ENCODE measurements at regions not wholly inside any gene's neighbourhood (a gene's known extent, or its start where the extent isn't known, plus 50 kb on each side); places are given as distances from the start of the nearest gene placed in this dataset.

DNA sequence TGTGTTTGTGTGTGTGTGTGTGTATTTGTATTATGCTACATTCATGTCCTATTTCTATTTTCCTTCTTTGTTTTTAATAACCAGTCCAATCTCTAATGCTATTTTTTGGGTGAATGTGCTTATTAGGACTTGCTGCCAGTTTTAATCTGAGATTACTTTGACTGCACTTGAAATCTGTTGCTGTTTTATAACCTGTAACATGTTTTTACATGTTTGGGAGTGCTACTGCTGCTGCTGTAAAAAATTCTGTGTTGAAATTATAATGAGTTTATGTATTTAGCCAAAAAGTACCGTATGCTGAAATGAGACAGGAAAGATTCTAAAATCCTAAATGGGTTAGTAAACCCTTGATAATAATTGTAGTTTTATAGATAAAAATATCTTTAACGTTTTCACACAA, 104.7 kb upstream of the SSBP2 start:
- DNase-seq (ENCODE audit: low spot score) = no peak

DNA sequence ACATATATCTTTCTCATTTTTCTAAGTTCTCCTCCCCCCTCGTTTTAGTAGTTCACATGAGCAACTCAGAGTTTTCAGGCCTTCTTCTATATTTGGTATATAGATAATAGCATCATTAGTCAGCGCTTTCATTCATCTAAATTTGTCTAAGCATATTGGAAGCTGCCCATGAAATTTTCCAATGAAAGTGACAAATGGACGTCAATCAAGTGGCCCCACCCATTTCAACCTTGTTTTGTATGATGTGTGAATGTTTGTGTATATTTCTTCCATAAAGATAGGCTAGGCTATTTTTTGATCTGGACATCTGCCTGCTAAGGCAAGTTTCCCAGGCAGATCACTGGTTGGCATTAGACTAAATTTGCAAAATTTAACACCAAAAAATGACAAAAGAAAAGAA, 104.0 kb upstream of the SSBP2 start:
- no peak for DNase-seq (ENCODE audit: low spot score)

DNA sequence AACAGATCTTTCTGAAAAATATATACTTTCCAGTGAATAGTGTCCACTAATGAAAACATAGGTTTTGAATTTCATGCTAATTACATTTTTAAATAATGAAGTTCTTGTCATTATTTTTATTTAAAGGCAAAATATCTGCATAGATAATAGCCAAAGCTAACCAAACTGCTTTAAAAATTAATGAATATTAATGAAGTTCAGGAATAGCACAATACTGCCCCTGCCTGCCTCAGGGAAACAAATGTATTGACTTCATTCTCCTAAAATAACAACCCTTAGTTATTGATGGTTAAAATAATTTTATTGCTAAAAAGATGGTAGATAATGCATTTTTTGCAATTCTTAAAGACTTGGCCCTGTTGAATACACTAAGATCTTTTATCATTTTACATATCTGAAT, 103.6 kb upstream of the SSBP2 start:
- DNase-seq (ENCODE audit: low spot score) = no peak

GRCh38 chr5:81853030-81853357, 102.1 kb upstream of the SSBP2 start:
- DNase-seq (ENCODE audit: low spot score) = no peak

DNA sequence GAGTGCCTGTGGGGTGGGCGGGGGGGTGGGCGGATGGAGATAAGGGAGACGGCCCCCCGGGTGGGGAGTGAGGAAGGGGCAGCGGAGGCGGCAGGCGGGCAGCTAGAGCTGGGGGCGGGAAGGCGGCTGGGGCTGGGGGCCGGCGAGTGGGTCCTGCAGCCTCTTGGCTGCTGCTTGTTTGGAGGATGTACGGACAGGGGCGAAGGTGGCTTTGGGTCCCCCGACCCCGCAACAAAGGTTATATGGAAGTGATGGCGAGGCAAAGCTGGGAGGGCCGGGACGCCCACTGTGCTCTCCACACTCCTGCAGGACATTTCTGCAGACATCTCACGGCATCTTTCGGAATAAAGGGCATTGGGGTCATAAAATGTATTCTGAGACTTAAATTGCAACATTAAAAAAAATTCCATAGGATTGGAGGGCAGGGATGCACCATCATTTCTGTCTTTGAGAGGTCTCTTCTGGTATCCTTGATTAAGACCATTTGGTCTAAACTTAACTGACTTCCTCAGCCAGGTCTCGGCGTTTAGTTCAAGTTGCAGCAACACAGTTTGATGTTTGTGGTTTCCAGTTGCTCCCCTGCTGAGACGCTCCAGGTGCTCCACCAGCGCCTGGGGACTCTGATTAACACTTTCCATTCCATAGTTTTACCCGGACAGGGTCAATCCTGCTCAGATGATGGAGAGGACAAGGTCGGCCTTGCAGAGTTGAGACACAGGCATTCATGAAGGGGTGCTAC, 101.6 kb upstream of the SSBP2 start:
- peak; percentile 44 for DNase-seq (ENCODE audit: low spot score)

GRCh38 chr5:81851481-81852178, 100.7 kb upstream of the SSBP2 start:
- DNase-seq (ENCODE audit: low spot score) = peak; percentile 91

- DNase-seq (ENCODE audit: low spot score) = no peak
Measured at GRCh38 chr5:81850501-81851357, 99.8 kb upstream of the SSBP2 start.

DNA sequence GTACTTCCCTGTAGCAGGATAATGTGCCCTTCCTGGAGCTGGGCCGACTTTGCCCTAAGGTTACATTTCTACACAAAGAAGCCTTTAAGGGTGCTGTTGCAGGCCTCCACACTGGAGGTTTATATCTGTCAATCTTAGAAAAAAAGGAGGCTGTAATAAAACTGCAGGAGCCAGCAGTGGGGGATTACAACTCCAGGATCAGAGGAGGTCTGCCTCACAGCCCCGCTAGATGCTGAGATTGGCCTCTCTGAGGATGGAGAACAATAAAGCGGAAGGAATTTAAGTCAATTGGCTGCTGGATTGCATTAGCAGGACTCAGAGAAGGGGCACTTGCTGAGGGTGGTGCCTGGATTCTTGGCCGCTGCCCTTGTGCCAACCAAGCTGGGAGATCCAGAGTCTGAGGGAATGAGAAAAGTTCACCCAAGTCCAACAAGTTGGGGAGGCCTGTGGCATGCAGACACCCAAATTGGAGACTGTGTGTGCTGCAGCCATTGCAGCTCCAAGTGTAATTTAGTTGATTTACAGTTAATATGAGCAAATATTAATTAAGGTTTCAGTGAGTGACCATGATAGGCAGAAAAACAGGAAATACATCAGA, 99.0 kb upstream of the SSBP2 start:
- no peak for DNase-seq (ENCODE audit: low spot score)

DNA sequence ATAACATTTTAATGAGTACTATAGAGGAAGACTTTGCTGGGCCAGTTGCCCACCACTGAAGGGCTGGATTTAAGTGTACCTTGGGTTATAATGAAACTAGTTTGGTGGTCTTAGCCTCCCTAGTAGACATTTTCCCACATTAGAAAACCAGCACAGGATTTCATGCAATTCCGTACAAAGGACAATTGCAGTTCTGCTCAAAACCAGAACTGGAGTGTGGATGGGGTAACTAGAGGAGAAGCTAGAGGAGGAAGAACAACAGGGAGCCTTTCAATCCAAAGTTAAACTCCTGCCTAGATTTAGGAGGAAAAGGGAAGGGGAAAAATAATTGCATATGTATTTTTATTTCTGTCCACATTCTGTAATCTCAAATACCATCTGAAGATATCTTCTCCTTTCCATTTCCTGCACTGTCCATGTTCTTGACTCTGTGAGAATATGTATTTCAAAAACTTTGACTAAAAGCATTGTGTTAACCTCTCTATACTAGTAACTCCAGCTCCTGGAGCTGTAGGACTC, 97.5 kb upstream of the SSBP2 start:
- DNase-seq (ENCODE audit: low spot score) = no peak

DNA sequence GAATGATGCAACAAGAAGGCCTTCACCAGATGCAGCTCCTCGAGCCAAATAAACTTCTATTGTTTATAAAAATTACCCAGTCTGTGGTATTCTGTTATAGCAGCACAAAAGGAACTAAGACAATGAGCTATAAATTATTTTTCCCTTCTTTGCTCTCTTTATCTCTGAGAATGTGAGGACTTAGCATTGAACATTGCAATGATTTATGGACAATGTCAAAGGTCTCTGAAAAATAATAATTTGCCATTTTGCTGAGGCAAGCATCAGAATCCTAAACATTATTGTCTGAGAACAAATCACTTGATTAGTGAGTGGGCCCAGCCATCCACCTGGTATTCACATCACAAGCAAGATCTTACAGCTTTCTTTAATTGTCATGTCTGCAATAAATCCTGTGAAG, 95.4 kb upstream of the SSBP2 start:
- DNase-seq (ENCODE audit: low spot score) = no peak

GRCh38 chr5:81843845-81844244, 92.9 kb upstream of the SSBP2 start:
- DNase-seq (ENCODE audit: low spot score) = no peak

DNA sequence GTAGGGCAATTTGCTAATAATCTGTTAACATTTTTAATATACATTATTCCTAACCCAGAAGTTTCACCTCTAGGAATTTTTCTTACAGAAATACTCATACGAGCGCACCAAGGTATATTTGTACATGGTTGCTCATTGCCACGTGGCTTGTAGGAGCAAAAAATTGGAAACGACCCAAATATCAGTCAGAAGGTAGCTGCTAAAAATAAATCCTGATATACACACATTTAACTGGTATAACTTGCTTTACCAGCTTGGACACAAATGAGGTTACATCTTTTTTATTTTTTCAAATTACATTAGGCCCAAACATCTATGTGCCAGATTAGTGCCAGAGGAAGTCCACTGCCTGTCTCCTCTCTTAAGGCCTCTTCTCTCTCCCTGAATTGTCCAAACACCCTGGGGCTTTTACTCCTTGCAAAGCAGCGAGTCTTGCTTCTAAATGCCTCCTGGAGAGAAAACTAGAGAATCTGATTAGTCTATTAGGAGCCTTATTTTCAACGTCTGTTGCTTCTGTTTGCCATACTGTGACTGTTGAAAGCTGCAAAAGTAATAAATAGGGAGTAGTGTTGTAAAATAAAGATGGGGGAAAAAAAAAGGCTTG, 92.0 kb upstream of the SSBP2 start:
- no peak for DNase-seq (ENCODE audit: low spot score)

GRCh38 chr5:81839034-81839433, 88.1 kb upstream of the SSBP2 start:
- no peak for DNase-seq (ENCODE audit: low spot score)

DNA sequence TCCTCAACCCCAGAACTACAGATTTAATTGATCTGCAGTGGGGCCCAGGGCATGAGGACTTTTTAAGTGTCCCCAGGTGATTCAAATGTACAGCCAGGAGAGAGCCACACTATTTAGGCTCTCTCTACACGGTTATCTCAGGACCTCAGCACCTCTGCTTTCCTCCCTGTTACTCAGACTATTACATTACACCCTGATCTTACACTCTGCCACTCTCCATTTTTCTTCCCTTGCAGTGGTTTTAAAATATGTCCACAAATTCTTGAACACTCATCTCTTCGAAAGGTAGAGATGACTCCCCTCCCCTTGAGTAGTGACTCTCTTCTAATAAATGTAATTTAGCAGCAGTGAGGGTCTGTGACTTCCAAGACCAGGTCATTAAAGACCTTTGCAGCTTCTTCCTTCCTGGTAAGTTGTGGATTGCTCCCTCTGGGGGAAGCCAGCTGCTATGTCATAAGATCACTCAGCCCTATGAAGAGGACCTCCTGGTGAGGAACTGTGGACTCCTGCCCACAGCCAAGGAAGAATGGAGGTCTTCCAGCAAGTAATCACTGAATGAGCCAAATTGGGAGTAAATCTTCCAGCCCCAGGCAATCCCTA, 87.5 kb upstream of the SSBP2 start:
- peak; percentile 32 for DNase-seq (ENCODE audit: low spot score)

- no peak for DNase-seq (ENCODE audit: low spot score)
Measured at GRCh38 chr5:81837667-81838306, 86.9 kb upstream of the SSBP2 start.

- no peak for DNase-seq (ENCODE audit: low spot score)
Measured at GRCh38 chr5:81835814-81836367, 85.0 kb upstream of the SSBP2 start.

GRCh38 chr5:81834021-81834660, 83.2 kb upstream of the SSBP2 start:
- no peak for DNase-seq (ENCODE audit: low spot score)

DNA sequence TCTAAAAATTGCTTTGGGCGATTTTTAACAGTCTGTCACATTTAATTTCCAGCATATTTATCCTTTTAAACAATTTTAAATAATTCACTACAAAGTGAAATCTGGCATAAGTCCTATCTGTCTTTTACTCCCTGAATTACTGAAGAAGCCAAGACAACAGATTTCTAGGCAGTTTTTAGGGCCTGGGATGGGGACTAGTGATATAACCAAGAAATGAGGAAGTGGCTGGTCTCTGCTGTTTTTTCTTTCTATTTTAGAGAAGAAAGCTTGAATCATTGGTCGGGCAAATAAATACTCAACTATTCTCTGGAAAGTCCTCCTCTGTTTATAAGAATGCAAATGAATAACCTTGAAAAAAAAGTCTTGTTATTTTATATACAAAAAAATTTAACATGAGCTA, 79.7 kb upstream of the SSBP2 start:
- no peak for DNase-seq (ENCODE audit: low spot score)

GRCh38 chr5:81829242-81829641, 78.3 kb upstream of the SSBP2 start:
- DNase-seq (ENCODE audit: low spot score) = no peak

DNA sequence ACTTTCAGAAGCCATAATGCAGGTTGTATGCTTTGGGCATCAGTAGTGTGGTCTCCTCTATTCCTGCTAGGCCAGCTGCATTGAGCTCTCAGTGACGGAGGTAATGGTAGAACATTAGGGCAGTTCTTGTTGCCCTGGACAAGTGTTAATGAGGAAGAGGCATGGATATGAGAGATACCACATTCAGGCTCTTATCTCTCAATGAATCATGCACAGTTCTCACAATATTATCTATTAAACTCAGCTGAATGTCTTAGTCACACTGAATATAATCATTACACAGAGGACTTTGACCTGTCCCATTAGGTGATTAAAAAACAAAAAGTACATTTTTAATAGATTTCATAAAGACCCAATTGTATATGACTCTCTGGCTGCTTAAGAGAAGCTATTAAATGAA, 76.6 kb upstream of the SSBP2 start:
- no peak for DNase-seq (ENCODE audit: low spot score)
